ENCODE measurements at regions not wholly inside any gene's neighbourhood (a gene's known extent, or its start where the extent isn't known, plus 50 kb on each side); places are given as distances from the start of the nearest gene placed in this dataset.

GRCh38 chr12:127538316-127538715 lies 728.7 kb upstream of the TMEM132C start:
- TF ChIP-seq, protein P1, sequence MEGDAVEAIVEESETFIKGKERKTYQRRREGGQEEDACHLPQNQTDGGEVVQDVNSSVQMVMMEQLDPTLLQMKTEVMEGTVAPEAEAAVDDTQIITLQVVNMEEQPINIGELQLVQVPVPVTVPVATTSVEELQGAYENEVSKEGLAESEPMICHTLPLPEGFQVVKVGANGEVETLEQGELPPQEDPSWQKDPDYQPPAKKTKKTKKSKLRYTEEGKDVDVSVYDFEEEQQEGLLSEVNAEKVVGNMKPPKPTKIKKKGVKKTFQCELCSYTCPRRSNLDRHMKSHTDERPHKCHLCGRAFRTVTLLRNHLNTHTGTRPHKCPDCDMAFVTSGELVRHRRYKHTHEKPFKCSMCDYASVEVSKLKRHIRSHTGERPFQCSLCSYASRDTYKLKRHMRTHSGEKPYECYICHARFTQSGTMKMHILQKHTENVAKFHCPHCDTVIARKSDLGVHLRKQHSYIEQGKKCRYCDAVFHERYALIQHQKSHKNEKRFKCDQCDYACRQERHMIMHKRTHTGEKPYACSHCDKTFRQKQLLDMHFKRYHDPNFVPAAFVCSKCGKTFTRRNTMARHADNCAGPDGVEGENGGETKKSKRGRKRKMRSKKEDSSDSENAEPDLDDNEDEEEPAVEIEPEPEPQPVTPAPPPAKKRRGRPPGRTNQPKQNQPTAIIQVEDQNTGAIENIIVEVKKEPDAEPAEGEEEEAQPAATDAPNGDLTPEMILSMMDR (IDR thresholded peaks at IDR 0.05), result no peak
- no peak for TF ChIP-seq POLR2A (IDR thresholded peaks at IDR 0.05)

Measured in adrenal gland (tissue), 5 donors.